ENCODE measurements at regions not wholly inside any gene's neighbourhood (a gene's known extent, or its start where the extent isn't known, plus 50 kb on each side); places are given as distances from the start of the nearest gene placed in this dataset.

GRCh38 chr6:163926642-163927041 lies 512.1 kb downstream of the QKI start:
- no peaks in the 10 kb centered on the region for H3K27me3 ChIP-seq (ENCODE audit: insufficient read depth, low read depth, low read length)

GRCh38 chr6:163925839-163926238 lies 511.3 kb downstream of the QKI start:
- Histone ChIP-seq H2AFZ (ENCODE audit: low read depth, low read length) (no peak overlapping the region), H3K4me3 (ENCODE audit: low read length) (no peak overlapping the region), H3K27ac (ENCODE audit: low read length) (no peak overlapping the region), H3K9me2 (ENCODE audit: insufficient read depth, low read length) (no peaks in the 10 kb centered on the region), H3K9ac (ENCODE audit: low read length) (no peak overlapping the region), H3K4me2 (ENCODE audit: low read length) (no peak overlapping the region), H4K20me1 (ENCODE audit: insufficient read depth) (no peaks in the 10 kb centered on the region), H3K9me3 (ENCODE audit: low read length) (no peaks in the 10 kb centered on the region), H3K36me3 (ENCODE audit: insufficient read depth, low read length) (no peaks in the 10 kb centered on the region), H3K27me3 (ENCODE audit: insufficient read depth, low read depth, low read length) (no peaks in the 10 kb centered on the region), H3F3A (ENCODE audit: insufficient read depth, low read length, poor library complexity, severe bottlenecking) (no peaks in the 10 kb centered on the region), H3K79me2 (replicated peaks; ENCODE audit: insufficient read depth, low read length) (no peaks in the 10 kb centered on the region)
- TF ChIP-seq EP300 (conservative IDR thresholded peaks at IDR 0.05; ENCODE audit: poor library complexity, severe bottlenecking): no peak
- TF ChIP-seq TAF1 (IDR thresholded peaks at IDR 0.05; ENCODE audit: low read depth): no peak
- TF ChIP-seq, protein P1, sequence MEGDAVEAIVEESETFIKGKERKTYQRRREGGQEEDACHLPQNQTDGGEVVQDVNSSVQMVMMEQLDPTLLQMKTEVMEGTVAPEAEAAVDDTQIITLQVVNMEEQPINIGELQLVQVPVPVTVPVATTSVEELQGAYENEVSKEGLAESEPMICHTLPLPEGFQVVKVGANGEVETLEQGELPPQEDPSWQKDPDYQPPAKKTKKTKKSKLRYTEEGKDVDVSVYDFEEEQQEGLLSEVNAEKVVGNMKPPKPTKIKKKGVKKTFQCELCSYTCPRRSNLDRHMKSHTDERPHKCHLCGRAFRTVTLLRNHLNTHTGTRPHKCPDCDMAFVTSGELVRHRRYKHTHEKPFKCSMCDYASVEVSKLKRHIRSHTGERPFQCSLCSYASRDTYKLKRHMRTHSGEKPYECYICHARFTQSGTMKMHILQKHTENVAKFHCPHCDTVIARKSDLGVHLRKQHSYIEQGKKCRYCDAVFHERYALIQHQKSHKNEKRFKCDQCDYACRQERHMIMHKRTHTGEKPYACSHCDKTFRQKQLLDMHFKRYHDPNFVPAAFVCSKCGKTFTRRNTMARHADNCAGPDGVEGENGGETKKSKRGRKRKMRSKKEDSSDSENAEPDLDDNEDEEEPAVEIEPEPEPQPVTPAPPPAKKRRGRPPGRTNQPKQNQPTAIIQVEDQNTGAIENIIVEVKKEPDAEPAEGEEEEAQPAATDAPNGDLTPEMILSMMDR (IDR thresholded peaks at IDR 0.05; ENCODE audit: poor library complexity, severe bottlenecking): no peak
- no peak for TF ChIP-seq POLR2AphosphoS5 (IDR thresholded peaks at IDR 0.05)
- no peak for TF ChIP-seq EZH2 (IDR thresholded peaks at IDR 0.05; ENCODE audit: borderline replicate concordance, insufficient read depth, low read length, poor library complexity, severe bottlenecking)
- TF ChIP-seq MXI1 (conservative IDR thresholded peaks at IDR 0.05; ENCODE audit: poor library complexity, severe bottlenecking): no peak
- TF ChIP-seq RAD21 (conservative IDR thresholded peaks at IDR 0.05): no peak
- TF ChIP-seq, protein P2, sequence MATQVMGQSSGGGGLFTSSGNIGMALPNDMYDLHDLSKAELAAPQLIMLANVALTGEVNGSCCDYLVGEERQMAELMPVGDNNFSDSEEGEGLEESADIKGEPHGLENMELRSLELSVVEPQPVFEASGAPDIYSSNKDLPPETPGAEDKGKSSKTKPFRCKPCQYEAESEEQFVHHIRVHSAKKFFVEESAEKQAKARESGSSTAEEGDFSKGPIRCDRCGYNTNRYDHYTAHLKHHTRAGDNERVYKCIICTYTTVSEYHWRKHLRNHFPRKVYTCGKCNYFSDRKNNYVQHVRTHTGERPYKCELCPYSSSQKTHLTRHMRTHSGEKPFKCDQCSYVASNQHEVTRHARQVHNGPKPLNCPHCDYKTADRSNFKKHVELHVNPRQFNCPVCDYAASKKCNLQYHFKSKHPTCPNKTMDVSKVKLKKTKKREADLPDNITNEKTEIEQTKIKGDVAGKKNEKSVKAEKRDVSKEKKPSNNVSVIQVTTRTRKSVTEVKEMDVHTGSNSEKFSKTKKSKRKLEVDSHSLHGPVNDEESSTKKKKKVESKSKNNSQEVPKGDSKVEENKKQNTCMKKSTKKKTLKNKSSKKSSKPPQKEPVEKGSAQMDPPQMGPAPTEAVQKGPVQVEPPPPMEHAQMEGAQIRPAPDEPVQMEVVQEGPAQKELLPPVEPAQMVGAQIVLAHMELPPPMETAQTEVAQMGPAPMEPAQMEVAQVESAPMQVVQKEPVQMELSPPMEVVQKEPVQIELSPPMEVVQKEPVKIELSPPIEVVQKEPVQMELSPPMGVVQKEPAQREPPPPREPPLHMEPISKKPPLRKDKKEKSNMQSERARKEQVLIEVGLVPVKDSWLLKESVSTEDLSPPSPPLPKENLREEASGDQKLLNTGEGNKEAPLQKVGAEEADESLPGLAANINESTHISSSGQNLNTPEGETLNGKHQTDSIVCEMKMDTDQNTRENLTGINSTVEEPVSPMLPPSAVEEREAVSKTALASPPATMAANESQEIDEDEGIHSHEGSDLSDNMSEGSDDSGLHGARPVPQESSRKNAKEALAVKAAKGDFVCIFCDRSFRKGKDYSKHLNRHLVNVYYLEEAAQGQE (IDR thresholded peaks at IDR 0.05; ENCODE audit: borderline replicate concordance): no peak
- no peak for TF ChIP-seq SMC3 (conservative IDR thresholded peaks at IDR 0.05; ENCODE audit: poor library complexity)

More at GRCh38 chr6:163926642-163927041, 512.1 kb downstream of the QKI start:
- Histone ChIP-seq H3K9me3 (ENCODE audit: low read length) (no peaks in the 10 kb centered on the region), H2AFZ (ENCODE audit: low read depth, low read length) (no peak overlapping the region), H3K4me2 (ENCODE audit: low read length) (no peak overlapping the region), H3K4me3 (ENCODE audit: low read length) (no peak overlapping the region), H3K9me2 (ENCODE audit: insufficient read depth, low read length) (no peaks in the 10 kb centered on the region), H3K9ac (ENCODE audit: low read length) (no peak overlapping the region), H3F3A (ENCODE audit: insufficient read depth, low read length, poor library complexity, severe bottlenecking) (no peaks in the 10 kb centered on the region), H3K27ac (ENCODE audit: low read length) (no peak overlapping the region), H3K79me2 (replicated peaks; ENCODE audit: insufficient read depth, low read length) (no peaks in the 10 kb centered on the region), H3K36me3 (ENCODE audit: insufficient read depth, low read length) (no peaks in the 10 kb centered on the region), H4K20me1 (ENCODE audit: insufficient read depth) (no peaks in the 10 kb centered on the region)
- no peak for TF ChIP-seq EP300 (conservative IDR thresholded peaks at IDR 0.05; ENCODE audit: poor library complexity, severe bottlenecking)
- TF ChIP-seq, protein P1 (IDR thresholded peaks at IDR 0.05; ENCODE audit: poor library complexity, severe bottlenecking): no peak
- no peak for TF ChIP-seq TAF1 (IDR thresholded peaks at IDR 0.05; ENCODE audit: low read depth)
- no peak for TF ChIP-seq EZH2 (IDR thresholded peaks at IDR 0.05; ENCODE audit: borderline replicate concordance, insufficient read depth, low read length, poor library complexity, severe bottlenecking)
- TF ChIP-seq SMC3 (conservative IDR thresholded peaks at IDR 0.05; ENCODE audit: poor library complexity): no peak
- TF ChIP-seq RAD21 (conservative IDR thresholded peaks at IDR 0.05): no peak
- TF ChIP-seq, protein P2 (IDR thresholded peaks at IDR 0.05; ENCODE audit: borderline replicate concordance): no peak
- no peak for TF ChIP-seq MXI1 (conservative IDR thresholded peaks at IDR 0.05; ENCODE audit: poor library complexity, severe bottlenecking)
- no peak for TF ChIP-seq POLR2AphosphoS5 (IDR thresholded peaks at IDR 0.05)

All from neural cell (in vitro differentiated cells).